Common myeloid progenitor, CD34-positive (primary cell): ENCODE measurements at regions not wholly inside any gene's neighbourhood (a gene's known extent, or its start where the extent isn't known, plus 50 kb on each side); places are given as distances from the start of the nearest gene placed in this dataset.

Source experiments
- CTCF ChIA-PET: fragments of 350-600 bp; sonication (Branson Sonifier 250); formaldehyde crosslinking; loops from one replicate; lab custom pipeline; 2021; ENCODE audit warnings: antibody characterized with exemption; lab: Charles Lee
- POLR2A ChIA-PET: fragments of 350-600 bp; sonication (Branson Sonifier 250); formaldehyde crosslinking; loops from one replicate; lab custom pipeline; 2021; ENCODE audit warnings: antibody characterized with exemption; lab: Charles Lee
- DNase-seq, 3 donors: peaks; one replicate each; pipeline versions ENCODE4 v3.0.0 to v3.0.0-alpha.2; 2013
- H3K27ac ChIP-seq, 2 experiments: 1 replicate in 1 of 2; 2 replicates in 1 of 2; pipeline ENCODE4 v1.7.0; 2013; ENCODE audit warnings: inconsistent platforms in 2 of 2, low read length in 2 of 2, mild to moderate bottlenecking in 2 of 2, low read depth in 1 of 2, moderate library complexity in 1 of 2; ENCODE audit not compliant: severe bottlenecking in 2 of 2, insufficient read depth in 1 of 2, poor library complexity in 1 of 2
- H3K27me3 ChIP-seq, 5 experiments: replicated peaks in 2 of 5; 1 replicate in 3 of 5; 2 replicates in 2 of 5; pipeline versions ENCODE4 v1.6.1 to v1.7.0; 2013; ENCODE audit warnings: low read length in 4 of 5, mild to moderate bottlenecking in 2 of 5, moderate library complexity in 2 of 5, inconsistent platforms in 1 of 5; ENCODE audit not compliant: insufficient read depth in 5 of 5, control insufficient read depth in 4 of 5
- H3K36me3 ChIP-seq, 4 experiments: 1 replicate in 2 of 4; 2 replicates in 2 of 4; pipeline versions ENCODE4 v1.6.1 to v1.7.0; 2013; ENCODE audit warnings: low read length in 3 of 4, control low read depth in 1 of 4, mild to moderate bottlenecking in 1 of 4; ENCODE audit not compliant: control insufficient read depth in 4 of 4, insufficient read depth in 4 of 4
- H3K4me1 ChIP-seq, 4 experiments: 1 replicate in 3 of 4; 2 replicates in 1 of 4; pipeline versions ENCODE4 v1.6.1 to v1.7.1; 2013; ENCODE audit warnings: low read length in 3 of 4, mild to moderate bottlenecking in 3 of 4, control low read depth in 1 of 4, inconsistent platforms in 1 of 4, moderate library complexity in 1 of 4; ENCODE audit not compliant: control insufficient read depth in 4 of 4, insufficient read depth in 4 of 4; ENCODE audit errors: control extremely low read depth in 1 of 4
- H3K4me3 ChIP-seq, 7 experiments: 1 replicate in 4 of 7; 2 replicates in 3 of 7; pipeline versions ENCODE4 v1.5.1 to v1.7.0; 2013; ENCODE audit warnings: mild to moderate bottlenecking in 7 of 7, low read length in 6 of 7, moderate library complexity in 6 of 7, inconsistent platforms in 2 of 7, low read depth in 2 of 7, control low read depth in 1 of 7; ENCODE audit not compliant: insufficient read depth in 4 of 7, control insufficient read depth in 1 of 7; ENCODE audit errors: extremely low read depth in 1 of 7
- H3K9me3 ChIP-seq, 5 experiments: 1 replicate in 4 of 5; 2 replicates in 1 of 5; pipeline versions ENCODE4 v1.6.1 to v1.7.1; 2013; ENCODE audit warnings: low read length in 4 of 5, mild to moderate bottlenecking in 2 of 5, inconsistent platforms in 1 of 5, low read depth in 1 of 5, moderate library complexity in 1 of 5; ENCODE audit not compliant: control insufficient read depth in 4 of 5, insufficient read depth in 2 of 5; ENCODE audit errors: control extremely low read depth in 1 of 5
- WGBS: methylation state at CpG from one replicate; pipeline ENCODE4 v1.1.5; 2013; ENCODE audit not compliant: insufficient coverage; 5-methylcytosine and 5-hydroxymethylcytosine counted together

- H3K4me3 ChIP-seq = no peak overlapping the region
- no peak for DNase-seq
- H3K4me1 ChIP-seq = no peaks in the 10 kb centered on the region
- POLR2A ChIA-PET = no interaction called here
- no peak overlapping the region for H3K27ac ChIP-seq
- no peaks in the 10 kb centered on the region for H3K36me3 ChIP-seq
- no peaks in the 10 kb centered on the region for H3K9me3 ChIP-seq
- CTCF ChIA-PET = interaction anchor here (2.6 kb wide), 1 partner anchor 10 kb away, joined by 9 read pairs; no protein-coding TSS in a partner anchor
- WGBS = 92% methylated on average over 6 of the region's 8 CpGs
- H3K27me3 ChIP-seq = peaks cover 0 to 2% (median 0%) of the 10 kb centered on the region in 5 experiments
Observed at GRCh38 chr9:7394002-7394774, 405.4 kb downstream of the DMAC1 start.

GRCh38 chr9:7392148-7392547, 407.4 kb downstream of the DMAC1 start:
- Histone ChIP-seq H3K4me3 (no peak overlapping the region), H3K27me3 (peaks cover 0 to 2% (median 0%) of the 10 kb centered on the region in 5 experiments), H3K36me3 (no peaks in the 10 kb centered on the region), H3K9me3 (no peaks in the 10 kb centered on the region), H3K4me1 (no peaks in the 10 kb centered on the region), H3K27ac (no peak overlapping the region)
- POLR2A ChIA-PET = no interaction called here
- 100% methylated on average over 3 of the region's 3 CpGs for WGBS
- CTCF ChIA-PET = no interaction called here
- no peak for DNase-seq

GRCh38 chr9:7388755-7389154, 410.8 kb downstream of the DMAC1 start:
- peaks cover 0 to 2% (median 0%) of the 10 kb centered on the region in 5 experiments for H3K27me3 ChIP-seq
- H3K4me3 ChIP-seq = no peak overlapping the region
- no peaks in the 10 kb centered on the region for H3K36me3 ChIP-seq
- POLR2A ChIA-PET = no interaction called here
- H3K27ac ChIP-seq = no peak overlapping the region
- CTCF ChIA-PET = interaction anchor here (1.1 kb wide), 1 partner anchor 14 kb away, joined by 3 read pairs; no protein-coding TSS in a partner anchor
- 88% methylated on average over 1 of the region's 1 CpG for WGBS
- no peaks in the 10 kb centered on the region for H3K4me1 ChIP-seq
- DNase-seq = no peak
- no peaks in the 10 kb centered on the region for H3K9me3 ChIP-seq

- CTCF ChIA-PET = no interaction called here
- no peaks in the 10 kb centered on the region for H3K36me3 ChIP-seq
- H3K4me3 ChIP-seq = no peak overlapping the region
- H3K4me1 ChIP-seq = no peaks in the 10 kb centered on the region
- WGBS = 83% methylated on average over 3 of the region's 5 CpGs
- DNase-seq = no peak
- H3K27me3 ChIP-seq = peaks cover 0 to 2% (median 0%) of the 10 kb centered on the region in 5 experiments
- H3K9me3 ChIP-seq = no peaks in the 10 kb centered on the region
- POLR2A ChIA-PET = no interaction called here
- no peak overlapping the region for H3K27ac ChIP-seq
Observed at GRCh38 chr9:7387840-7388239, 411.7 kb downstream of the DMAC1 start.

- no peaks in the 10 kb centered on the region for H3K9me3 ChIP-seq
- 100% methylated on average over 1 of the region's 3 CpGs for WGBS
- no peak overlapping the region for H3K4me3 ChIP-seq
- no peak for DNase-seq
- CTCF ChIA-PET = interaction anchor here (0.8 kb wide), 1 partner anchor 27 kb away, joined by 3 read pairs; no protein-coding TSS in a partner anchor
- no peaks in the 10 kb centered on the region for H3K36me3 ChIP-seq
- H3K4me1 ChIP-seq = no peaks in the 10 kb centered on the region
- no peaks in the 10 kb centered on the region for H3K27me3 ChIP-seq
- H3K27ac ChIP-seq = no peak overlapping the region
- POLR2A ChIA-PET = no interaction called here
Observed at GRCh38 chr9:7382304-7382703, 417.3 kb downstream of the DMAC1 start.

- DNase-seq = no peak
- Histone ChIP-seq H3K4me1 (no peaks in the 10 kb centered on the region), H3K4me3 (no peak overlapping the region), H3K27me3 (no peaks in the 10 kb centered on the region), H3K27ac (no peak overlapping the region), H3K9me3 (peaks cover 0 to 13% (median 0%) of the 10 kb centered on the region in 5 experiments), H3K36me3 (no peaks in the 10 kb centered on the region)
- POLR2A ChIA-PET = interaction anchor here (0.7 kb wide), 1 partner anchor 9 kb away, joined by 3 read pairs; no protein-coding TSS in a partner anchor
- CTCF ChIA-PET = interaction anchor here (1.0 to 1.1 kb wide), 2 partner anchors 18 to 325 kb away, joined by 3 read pairs; no protein-coding TSS in a partner anchor
- WGBS = no CpG with 5 or more reads among the region's 2 CpGs
Observed at GRCh38 chr9:7377489-7377888, 422.1 kb downstream of the DMAC1 start.

- DNase-seq = no peak
- Histone ChIP-seq H3K9me3 (peaks cover 0 to 13% (median 0%) of the 10 kb centered on the region in 5 experiments), H3K36me3 (no peaks in the 10 kb centered on the region), H3K4me3 (no peak overlapping the region), H3K4me1 (no peaks in the 10 kb centered on the region), H3K27ac (no peak overlapping the region), H3K27me3 (no peaks in the 10 kb centered on the region)
- ChIA-PET CTCF (interaction anchor here (1.4 kb wide), 1 partner anchor 143 kb away, joined by 3 read pairs; no protein-coding TSS in a partner anchor), POLR2A (no interaction called here)
- 96% methylated on average over 4 of the region's 5 CpGs for WGBS
Observed at GRCh38 chr9:7376833-7377232, 422.7 kb downstream of the DMAC1 start.
